ENCODE measurements at regions not wholly inside any gene's neighbourhood (a gene's known extent, or its start where the extent isn't known, plus 50 kb on each side); places are given as distances from the start of the nearest gene placed in this dataset.

GRCh38 chr11:131145791-131146190 is 224.6 kb upstream of the NTM start:
- Histone ChIP-seq H4K20me1 (ENCODE audit: insufficient read depth, poor library complexity, severe bottlenecking) (no peaks in the 10 kb centered on the region), H3K9me2 (replicated peaks; ENCODE audit: insufficient read depth) (no peaks in the 10 kb centered on the region), H3K4me3 (no peak overlapping the region), H3K9me3 (ENCODE audit: low read depth) (no peaks in the 10 kb centered on the region), H2AFZ (no peak overlapping the region), H3K27ac (no peak overlapping the region), H3K4me1 (ENCODE audit: insufficient read depth) (no peaks in the 10 kb centered on the region), H3K4me2 (no peak overlapping the region), H3K36me3 (replicated peaks; ENCODE audit: insufficient read depth, low read depth) (no peaks in the 10 kb centered on the region), H3K27me3 (peaks cover 5% of the 10 kb centered on the region), H3K79me2 (no peaks in the 10 kb centered on the region)
- 76% methylated on average over 5 of the region's 5 CpGs for WGBS (ENCODE audit: low lambda C conversion rate, missing lambda C conversion rate)
- TF ChIP-seq EZH2phosphoT487 (IDR thresholded peaks at IDR 0.05; ENCODE audit: low read depth, severe bottlenecking, unreplicated experiment): no peak
- TF ChIP-seq CTCF (IDR thresholded peaks at IDR 0.05; ENCODE audit: poor library complexity): no peak
- TF ChIP-seq EZH2 (IDR thresholded peaks at IDR 0.05; ENCODE audit: borderline replicate concordance): no peak
- DNase-seq (ENCODE audit: low spot score): no peak

GRCh38 chr11:131146827-131147490 is 223.5 kb upstream of the NTM start:
- Histone ChIP-seq H3K4me3 (no peak overlapping the region), H3K79me2 (no peaks in the 10 kb centered on the region), H3K4me1 (ENCODE audit: insufficient read depth) (no peaks in the 10 kb centered on the region), H3K9me2 (replicated peaks; ENCODE audit: insufficient read depth) (no peaks in the 10 kb centered on the region), H3K36me3 (replicated peaks; ENCODE audit: insufficient read depth, low read depth) (no peaks in the 10 kb centered on the region), H3K27ac (no peak overlapping the region), H3K9me3 (ENCODE audit: low read depth) (no peaks in the 10 kb centered on the region), H2AFZ (no peak overlapping the region), H4K20me1 (ENCODE audit: insufficient read depth, poor library complexity, severe bottlenecking) (no peaks in the 10 kb centered on the region), H3K4me2 (no peak overlapping the region), H3K27me3 (peaks cover 5% of the 10 kb centered on the region)
- TF ChIP-seq CTCF (IDR thresholded peaks at IDR 0.05; ENCODE audit: poor library complexity) (no peak), EZH2phosphoT487 (IDR thresholded peaks at IDR 0.05; ENCODE audit: low read depth, severe bottlenecking, unreplicated experiment) (no peak), EZH2 (IDR thresholded peaks at IDR 0.05; ENCODE audit: borderline replicate concordance) (no peak)
- no peak for DNase-seq (ENCODE audit: low spot score)
- 88% methylated on average over 5 of the region's 5 CpGs for WGBS (ENCODE audit: low lambda C conversion rate, missing lambda C conversion rate)

GRCh38 chr11:131154351-131154750 is 216.1 kb upstream of the NTM start:
- no peaks in the 10 kb centered on the region for H4K20me1 ChIP-seq (ENCODE audit: insufficient read depth, poor library complexity, severe bottlenecking)
- H3K79me2 ChIP-seq: no peaks in the 10 kb centered on the region
- no peaks in the 10 kb centered on the region for H3K9me2 ChIP-seq (replicated peaks; ENCODE audit: insufficient read depth)
- H2AFZ ChIP-seq: no peak overlapping the region
- no peaks in the 10 kb centered on the region for H3K27me3 ChIP-seq
- no peaks in the 10 kb centered on the region for H3K4me1 ChIP-seq (ENCODE audit: insufficient read depth)
- no peak for TF ChIP-seq CTCF (IDR thresholded peaks at IDR 0.05; ENCODE audit: poor library complexity)
- no peak for TF ChIP-seq EZH2phosphoT487 (IDR thresholded peaks at IDR 0.05; ENCODE audit: low read depth, severe bottlenecking, unreplicated experiment)
- TF ChIP-seq EZH2 (IDR thresholded peaks at IDR 0.05; ENCODE audit: borderline replicate concordance): no peak
- no peak overlapping the region for H3K27ac ChIP-seq
- H3K36me3 ChIP-seq (replicated peaks; ENCODE audit: insufficient read depth, low read depth): no peaks in the 10 kb centered on the region
- no peak overlapping the region for H3K4me2 ChIP-seq
- DNase-seq (ENCODE audit: low spot score): no peak
- WGBS (ENCODE audit: low lambda C conversion rate, missing lambda C conversion rate): 43% methylated on average over 7 of the region's 7 CpGs
- H3K4me3 ChIP-seq: no peak overlapping the region
- H3K9me3 ChIP-seq (ENCODE audit: low read depth): no peaks in the 10 kb centered on the region

Measured in hepatocyte (in vitro differentiated cells).